HG02884 (cell line): ENCODE measurements at regions not wholly inside any gene's neighbourhood (a gene's known extent, or its start where the extent isn't known, plus 50 kb on each side); places are given as distances from the start of the nearest gene placed in this dataset.

Source experiments
- ATAC-seq: cut with Tn5 transposase; IDR thresholded peaks from one replicate; pipeline ENCODE4 v1.9.1; 2021; ENCODE audit warnings: mild to moderate bottlenecking, moderate library complexity; ENCODE audit not compliant: unreplicated experiment

GRCh38 chr11:11141065-11141464, 212.0 kb downstream of the CSNK2A3 start:
- ATAC-seq, result no peak

- no peak for ATAC-seq
These were observed 212.5 kb downstream of the CSNK2A3 start for GRCh38 chr11:11140510-11140909.

DNA sequence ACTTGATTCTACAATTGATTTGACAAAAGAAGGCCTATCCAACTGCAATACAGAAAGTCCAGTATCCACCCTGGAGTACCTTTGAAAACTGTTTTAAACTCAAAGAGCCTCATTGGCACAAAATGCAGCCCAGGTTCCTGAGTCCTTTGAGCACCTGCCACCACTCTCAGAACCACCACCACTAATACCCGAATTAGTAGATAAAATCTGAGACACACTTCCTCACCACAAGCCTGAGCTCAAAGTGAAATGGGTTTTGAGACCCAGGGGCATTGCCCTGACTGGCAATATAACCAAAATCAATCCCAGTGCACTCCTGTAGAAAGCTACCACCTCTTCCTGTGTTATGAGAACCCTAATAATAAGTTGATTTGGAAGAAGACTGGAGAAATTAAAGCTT, 215.7 kb downstream of the CSNK2A3 start:
- no peak for ATAC-seq

GRCh38 chr11:11135820-11136476, 217.1 kb downstream of the CSNK2A3 start:
- ATAC-seq, result no peak

- no peak for ATAC-seq
These were observed 223.9 kb downstream of the CSNK2A3 start for GRCh38 chr11:11129118-11129517.

- no peak for ATAC-seq
These were observed 227.4 kb downstream of the CSNK2A3 start for GRCh38 chr11:11125618-11126017.

DNA sequence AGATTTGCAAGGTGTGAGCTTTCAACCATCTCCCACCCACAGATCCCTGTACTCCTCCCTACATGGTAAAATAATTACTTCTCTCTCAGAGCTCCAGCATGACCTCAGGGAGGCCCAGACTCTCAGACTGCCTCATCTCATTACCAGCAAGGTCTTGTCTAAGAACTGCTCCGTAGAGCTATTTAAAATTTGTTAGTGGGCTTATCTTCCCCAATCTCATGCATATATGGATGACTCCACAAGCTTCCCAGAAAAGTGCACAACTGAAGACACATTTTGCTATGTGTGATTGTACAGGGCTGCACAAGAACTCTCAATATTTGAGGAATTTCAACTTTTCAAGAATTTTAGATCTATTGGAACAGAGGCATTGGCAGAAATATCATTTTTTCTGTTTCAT, 230.3 kb downstream of the CSNK2A3 start:
- no peak for ATAC-seq

DNA sequence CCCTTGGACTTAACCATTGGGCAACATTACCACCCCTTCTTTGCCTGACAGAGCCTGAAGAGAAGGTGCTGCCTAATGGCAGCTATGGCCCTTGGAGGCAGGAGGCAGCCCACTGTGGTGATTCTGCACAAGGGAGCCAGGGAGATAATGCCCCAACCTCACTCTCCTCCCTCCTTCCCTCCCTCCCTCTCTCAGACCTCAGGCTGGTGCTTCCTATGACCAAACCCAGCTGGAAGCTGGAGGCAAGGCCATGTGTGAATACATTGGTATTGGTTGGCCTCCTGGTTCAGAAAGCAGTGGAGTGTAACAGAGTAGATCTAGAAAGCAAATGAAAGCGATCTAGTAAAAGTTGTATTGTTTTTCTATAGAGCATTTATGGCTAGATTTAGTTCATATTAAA, 233.1 kb downstream of the CSNK2A3 start:
- ATAC-seq, result no peak

GRCh38 chr11:11117730-11118129, 235.3 kb downstream of the CSNK2A3 start:
- ATAC-seq, result no peak

DNA sequence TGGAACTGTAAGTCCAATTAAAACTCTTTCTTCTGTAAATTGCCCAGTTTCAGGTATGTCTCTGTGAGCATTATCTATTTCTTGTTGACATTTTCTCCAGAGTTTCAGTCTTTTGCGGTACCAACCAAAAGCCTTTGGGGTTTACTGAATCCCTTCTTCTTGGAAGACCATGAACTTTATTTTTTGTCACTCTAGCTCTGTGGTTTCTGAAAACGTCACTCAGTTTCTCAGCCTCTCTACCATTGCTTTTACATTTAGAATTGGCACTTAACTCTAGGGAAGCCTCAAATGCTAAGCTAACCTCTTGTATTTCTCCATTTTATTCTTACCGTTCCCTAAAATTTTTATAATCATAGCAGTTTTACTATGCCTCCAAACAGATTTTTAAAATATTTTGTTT, 237.6 kb downstream of the CSNK2A3 start:
- ATAC-seq, result no peak

- no peak for ATAC-seq
These were observed 239.4 kb downstream of the CSNK2A3 start for GRCh38 chr11:11113626-11114025.

GRCh38 chr11:11108026-11108425, 245.0 kb downstream of the CSNK2A3 start:
- ATAC-seq, result no peak

DNA sequence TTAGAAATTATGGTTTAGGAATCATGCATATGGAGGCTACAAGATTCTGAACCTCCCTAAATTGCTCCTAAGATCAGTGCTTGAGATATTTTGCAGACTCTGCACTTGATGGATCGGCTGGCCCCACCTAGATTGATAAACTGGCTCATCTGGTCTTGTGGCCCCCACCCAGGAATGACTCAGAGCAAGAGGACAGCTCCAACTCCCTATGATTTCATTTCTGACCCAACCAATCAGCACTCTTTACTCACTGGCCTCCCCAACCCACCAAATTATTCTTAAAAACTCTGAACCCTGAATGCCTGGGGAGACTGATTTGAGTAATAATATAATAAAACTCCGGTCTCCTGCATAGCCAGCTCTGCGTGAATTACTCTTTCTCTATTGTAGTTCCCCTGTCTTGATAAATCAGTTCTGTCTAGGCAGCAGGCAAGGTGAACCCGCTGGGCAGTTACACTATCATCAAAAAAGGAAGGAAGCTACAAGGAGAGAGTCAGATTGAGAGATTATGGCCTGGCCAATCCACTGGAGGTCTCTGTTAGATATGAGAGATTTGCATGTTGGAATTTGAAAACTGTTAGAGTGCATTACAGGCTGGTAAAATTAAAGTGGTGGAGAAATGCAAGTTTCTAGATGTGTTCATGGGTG, 245.8 kb downstream of the CSNK2A3 start:
- no peak for ATAC-seq

GRCh38 chr11:11105361-11105760, 247.5 kb upstream of the ZBED5 start:
- ATAC-seq, result no peak

GRCh38 chr11:11095831-11096723, 238.2 kb upstream of the ZBED5 start:
- ATAC-seq, result no peak

- ATAC-seq, result no peak
These were observed 232.6 kb upstream of the ZBED5 start for GRCh38 chr11:11090495-11090894.

DNA sequence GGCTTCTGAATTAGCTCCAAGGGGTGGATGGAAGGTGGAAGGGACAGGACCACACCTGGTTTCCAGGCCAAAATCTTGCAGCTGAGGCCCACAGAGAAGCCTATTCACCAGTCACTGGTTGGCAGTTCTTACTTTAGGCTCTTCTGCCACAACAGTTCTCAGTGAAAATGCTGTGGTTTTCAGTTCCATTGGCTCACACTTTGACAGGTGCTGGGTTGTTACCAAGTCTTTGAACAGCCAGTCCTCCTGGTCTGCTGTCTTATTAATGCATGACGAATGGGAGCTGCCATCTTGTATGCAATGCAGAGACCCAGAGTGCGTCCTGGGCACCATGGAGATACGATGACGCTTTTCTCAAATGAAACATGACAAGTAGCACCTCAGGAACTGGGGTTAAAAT, 232.0 kb upstream of the ZBED5 start:
- no peak for ATAC-seq

DNA sequence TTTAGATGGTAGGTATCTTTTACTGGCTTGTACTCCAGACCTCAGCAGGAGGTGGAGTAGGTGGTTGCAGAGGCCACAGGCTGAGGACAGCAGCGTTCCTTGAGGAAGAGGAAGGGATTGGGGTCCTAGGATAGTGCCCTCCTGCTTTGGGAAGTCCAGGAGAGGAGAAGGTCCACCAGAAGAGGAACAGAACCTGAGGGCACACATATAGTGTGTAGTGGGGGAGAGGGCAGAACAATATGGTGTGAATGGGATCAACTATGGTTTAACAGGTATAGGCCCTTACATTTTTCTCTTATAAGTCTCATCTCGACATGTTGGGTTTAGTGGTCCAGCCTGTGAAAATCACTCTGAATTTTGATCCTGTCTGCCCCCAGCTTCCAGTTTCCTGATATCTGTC, 229.1 kb upstream of the ZBED5 start:
- ATAC-seq, result no peak

- ATAC-seq, result no peak
These were observed 227.7 kb upstream of the ZBED5 start for GRCh38 chr11:11085580-11085979.

- no peak for ATAC-seq
These were observed 226.5 kb upstream of the ZBED5 start for GRCh38 chr11:11084337-11084736.

DNA sequence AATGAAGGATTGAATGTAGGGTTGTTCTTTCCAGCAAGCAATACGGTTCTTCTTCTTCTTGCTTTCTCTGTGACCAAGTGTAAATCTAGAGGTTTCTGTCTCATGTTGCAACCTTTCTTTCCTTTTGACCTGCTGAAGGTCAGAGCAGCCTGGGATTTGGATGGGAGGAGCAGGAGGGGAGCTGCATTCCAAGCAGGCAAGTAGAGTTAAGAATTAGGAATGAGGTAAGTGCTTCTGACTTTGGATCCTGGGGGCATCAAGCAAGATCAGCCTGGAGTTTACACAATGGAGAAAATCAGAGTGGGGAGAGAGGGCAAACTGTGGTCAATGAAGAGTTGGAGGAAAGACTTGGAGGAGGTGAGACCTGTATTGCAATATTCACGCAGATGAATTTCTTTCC, 225.6 kb upstream of the ZBED5 start:
- ATAC-seq, result no peak

- no peak for ATAC-seq
These were observed 224.8 kb upstream of the ZBED5 start for GRCh38 chr11:11082646-11083045.
